Cardiac muscle cell (in vitro differentiated cells and primary cell): ENCODE measurements at regions not wholly inside any gene's neighbourhood (a gene's known extent, or its start where the extent isn't known, plus 50 kb on each side); places are given as distances from the start of the nearest gene placed in this dataset.

Experiments used
- DNase-seq, 2 donors: peaks; one replicate each; pipeline versions ENCODE4 v3.0.0 to v3.0.0-alpha.2; 2010 to 2017; ENCODE audit warnings: low read depth in 1 of 2, low spot score in 1 of 2
- H3K27ac ChIP-seq: fragments of 200-600 bp; sonication (generic); 2 replicates; pipeline ENCODE4 v1.5.1; 2016
- H3K27me3 ChIP-seq: fragments of 200-600 bp; sonication (generic); 2 replicates; pipeline ENCODE4 v1.6.0; 2016; ENCODE audit warnings: control low read depth
- H3K36me3 ChIP-seq: fragments of 200-600 bp; sonication (generic); 2 replicates; pipeline ENCODE4 v1.5.1; 2016; ENCODE audit warnings: control low read depth
- H3K4me1 ChIP-seq: fragments of 200-600 bp; sonication (generic); 2 replicates; pipeline ENCODE4 v1.8.1; 2017; ENCODE audit warnings: low read depth, mild to moderate bottlenecking, mixed run types
- H3K4me3 ChIP-seq: fragments of 200-600 bp; sonication (generic); 2 replicates; pipeline ENCODE4 v1.5.1; 2016; ENCODE audit warnings: mild to moderate bottlenecking
- H3K9me3 ChIP-seq: fragments of 200-600 bp; sonication (generic); 2 replicates; pipeline ENCODE4 v1.5.1; 2017; ENCODE audit warnings: low read depth, mild to moderate bottlenecking, control low read depth
- CTCF ChIP-seq: IDR thresholded peaks from 2 replicates; pipeline ENCODE4 v1.5.1; 2012; ENCODE audit warnings: low read depth, mild to moderate bottlenecking, low read length

- TF ChIP-seq CTCF: no peak
- Histone ChIP-seq H3K27me3 (no peaks in the 10 kb centered on the region), H3K27ac (no peak overlapping the region), H3K36me3 (no peaks in the 10 kb centered on the region), H3K4me1 (peaks cover 20% of the 10 kb centered on the region), H3K9me3 (no peaks in the 10 kb centered on the region), H3K4me3 (no peak overlapping the region)
- no peak for DNase-seq
Measured at GRCh38 chr5:125976421-125977000, 446.7 kb upstream of the GRAMD2B start.

- no peaks in the 10 kb centered on the region for H3K36me3 ChIP-seq
- no peak overlapping the region for H3K4me3 ChIP-seq
- H3K27ac ChIP-seq: no peak overlapping the region
- no peaks in the 10 kb centered on the region for H3K9me3 ChIP-seq
- peaks cover 20% of the 10 kb centered on the region for H3K4me1 ChIP-seq
- no peak for TF ChIP-seq CTCF
- no peaks in the 10 kb centered on the region for H3K27me3 ChIP-seq
- no peak for DNase-seq
Measured at GRCh38 chr5:125978015-125978414, 445.2 kb upstream of the GRAMD2B start.

GRCh38 chr5:125979636-125980035, 443.6 kb upstream of the GRAMD2B start:
- Histone ChIP-seq H3K36me3 (no peaks in the 10 kb centered on the region), H3K9me3 (no peaks in the 10 kb centered on the region), H3K27ac (no peak overlapping the region), H3K4me3 (no peak overlapping the region), H3K4me1 (peaks cover 11% of the 10 kb centered on the region), H3K27me3 (no peaks in the 10 kb centered on the region)
- DNase-seq: no peak
- TF ChIP-seq CTCF: no peak

GRCh38 chr5:125981016-125981415, 442.2 kb upstream of the GRAMD2B start:
- TF ChIP-seq CTCF: no peak
- no peaks in the 10 kb centered on the region for H3K9me3 ChIP-seq
- no peaks in the 10 kb centered on the region for H3K27me3 ChIP-seq
- H3K4me1 ChIP-seq: peaks cover 9% of the 10 kb centered on the region
- H3K4me3 ChIP-seq: no peak overlapping the region
- H3K36me3 ChIP-seq: no peaks in the 10 kb centered on the region
- no peak overlapping the region for H3K27ac ChIP-seq
- DNase-seq: no peak

GRCh38 chr5:125987677-125988255, 435.4 kb upstream of the GRAMD2B start:
- H3K27me3 ChIP-seq: no peaks in the 10 kb centered on the region
- no peaks in the 10 kb centered on the region for H3K36me3 ChIP-seq
- peaks cover 6% of the 10 kb centered on the region for H3K4me1 ChIP-seq
- H3K4me3 ChIP-seq: no peak overlapping the region
- no peaks in the 10 kb centered on the region for H3K9me3 ChIP-seq
- no peak overlapping the region for H3K27ac ChIP-seq
- TF ChIP-seq CTCF: no peak
- DNase-seq: peak; percentile 23 to 32
